ENCODE measurements at regions not wholly inside any gene's neighbourhood (a gene's known extent, or its start where the extent isn't known, plus 50 kb on each side); places are given as distances from the start of the nearest gene placed in this dataset.

GRCh38 chr1:184267747-184268146 is 119.1 kb upstream of the C1orf21 start:
- TF ChIP-seq ESRRG (CRISPR knock-in tag; IDR thresholded peaks at IDR 0.05) (no peak), ZFP30 (CRISPR knock-in tag; IDR thresholded peaks at IDR 0.05) (no peak), TCF4 (CRISPR knock-in tag; IDR thresholded peaks at IDR 0.05; ENCODE audit: borderline replicate concordance) (no peak), ZNF8 (CRISPR knock-in tag; IDR thresholded peaks at IDR 0.05) (no peak), ZNF565 (CRISPR knock-in tag; conservative IDR thresholded peaks at IDR 0.05; ENCODE audit: low read depth) (no peak), SNAI2 (CRISPR knock-in tag; IDR thresholded peaks at IDR 0.05) (no peak), GLIS3 (CRISPR knock-in tag; IDR thresholded peaks at IDR 0.05) (no peak), ZNF70 (CRISPR knock-in tag; IDR thresholded peaks at IDR 0.05) (no peak), ISL1 (CRISPR knock-in tag; IDR thresholded peaks at IDR 0.05) (no peak), ZFP3 (CRISPR knock-in tag; IDR thresholded peaks at IDR 0.05) (no peak)
- TF ChIP-seq, protein P1, sequence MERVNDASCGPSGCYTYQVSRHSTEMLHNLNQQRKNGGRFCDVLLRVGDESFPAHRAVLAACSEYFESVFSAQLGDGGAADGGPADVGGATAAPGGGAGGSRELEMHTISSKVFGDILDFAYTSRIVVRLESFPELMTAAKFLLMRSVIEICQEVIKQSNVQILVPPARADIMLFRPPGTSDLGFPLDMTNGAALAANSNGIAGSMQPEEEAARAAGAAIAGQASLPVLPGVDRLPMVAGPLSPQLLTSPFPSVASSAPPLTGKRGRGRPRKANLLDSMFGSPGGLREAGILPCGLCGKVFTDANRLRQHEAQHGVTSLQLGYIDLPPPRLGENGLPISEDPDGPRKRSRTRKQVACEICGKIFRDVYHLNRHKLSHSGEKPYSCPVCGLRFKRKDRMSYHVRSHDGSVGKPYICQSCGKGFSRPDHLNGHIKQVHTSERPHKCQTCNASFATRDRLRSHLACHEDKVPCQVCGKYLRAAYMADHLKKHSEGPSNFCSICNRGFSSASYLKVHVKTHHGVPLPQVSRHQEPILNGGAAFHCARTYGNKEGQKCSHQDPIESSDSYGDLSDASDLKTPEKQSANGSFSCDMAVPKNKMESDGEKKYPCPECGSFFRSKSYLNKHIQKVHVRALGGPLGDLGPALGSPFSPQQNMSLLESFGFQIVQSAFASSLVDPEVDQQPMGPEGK (CRISPR knock-in tag; IDR thresholded peaks at IDR 0.05; ENCODE audit: borderline replicate concordance): no peak
- TF ChIP-seq, protein P2, sequence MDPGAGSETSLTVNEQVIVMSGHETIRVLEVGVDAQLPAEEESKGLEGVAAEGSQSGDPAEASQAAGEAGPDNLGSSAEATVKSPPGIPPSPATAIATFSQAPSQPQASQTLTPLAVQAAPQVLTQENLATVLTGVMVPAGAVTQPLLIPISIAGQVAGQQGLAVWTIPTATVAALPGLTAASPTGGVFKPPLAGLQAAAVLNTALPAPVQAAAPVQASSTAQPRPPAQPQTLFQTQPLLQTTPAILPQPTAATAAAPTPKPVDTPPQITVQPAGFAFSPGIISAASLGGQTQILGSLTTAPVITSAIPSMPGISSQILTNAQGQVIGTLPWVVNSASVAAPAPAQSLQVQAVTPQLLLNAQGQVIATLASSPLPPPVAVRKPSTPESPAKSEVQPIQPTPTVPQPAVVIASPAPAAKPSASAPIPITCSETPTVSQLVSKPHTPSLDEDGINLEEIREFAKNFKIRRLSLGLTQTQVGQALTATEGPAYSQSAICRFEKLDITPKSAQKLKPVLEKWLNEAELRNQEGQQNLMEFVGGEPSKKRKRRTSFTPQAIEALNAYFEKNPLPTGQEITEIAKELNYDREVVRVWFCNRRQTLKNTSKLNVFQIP (CRISPR knock-in tag; IDR thresholded peaks at IDR 0.05; ENCODE audit: borderline replicate concordance, low read depth): no peak
- TF ChIP-seq, protein P3, sequence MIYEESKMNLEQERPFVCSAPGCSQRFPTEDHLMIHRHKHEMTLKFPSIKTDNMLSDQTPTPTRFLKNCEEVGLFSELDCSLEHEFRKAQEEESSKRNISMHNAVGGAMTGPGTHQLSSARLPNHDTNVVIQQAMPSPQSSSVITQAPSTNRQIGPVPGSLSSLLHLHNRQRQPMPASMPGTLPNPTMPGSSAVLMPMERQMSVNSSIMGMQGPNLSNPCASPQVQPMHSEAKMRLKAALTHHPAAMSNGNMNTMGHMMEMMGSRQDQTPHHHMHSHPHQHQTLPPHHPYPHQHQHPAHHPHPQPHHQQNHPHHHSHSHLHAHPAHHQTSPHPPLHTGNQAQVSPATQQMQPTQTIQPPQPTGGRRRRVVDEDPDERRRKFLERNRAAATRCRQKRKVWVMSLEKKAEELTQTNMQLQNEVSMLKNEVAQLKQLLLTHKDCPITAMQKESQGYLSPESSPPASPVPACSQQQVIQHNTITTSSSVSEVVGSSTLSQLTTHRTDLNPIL (CRISPR knock-in tag; IDR thresholded peaks at IDR 0.05; ENCODE audit: low read depth): no peak

Data from SK-N-SH treated with all-trans-retinoic acid at 6 μM for 48 hours (cell line).